GM13976 (cell line): ENCODE measurements at regions not wholly inside any gene's neighbourhood (a gene's known extent, or its start where the extent isn't known, plus 50 kb on each side); places are given as distances from the start of the nearest gene placed in this dataset.

Source experiments
- DNase-seq: peaks from one replicate; pipeline ENCODE4 v3.0.0; 2012; ENCODE audit warnings: low spot score
- in situ Hi-C: fragments of 300-500 bp; cut with MboI; formaldehyde crosslinking; loops from one replicate; pipeline ENCODE4 v1.12.0; 2022; ENCODE audit warnings: low sequenced_read_pairs, mixed read lengths, inconsistent platforms; ENCODE audit not compliant: unreplicated experiment
- TF ChIP-seq, protein P1 (sequence below): IDR thresholded peaks from 2 replicates; pipeline ENCODE4 v1.5.1; 2012; ENCODE audit warnings: borderline replicate concordance, mild to moderate bottlenecking; ENCODE audit not compliant: insufficient read depth; ENCODE audit errors: extremely low read depth, missing control alignments, control extremely low read depth

GRCh38 chr5:23223846-23224245, 283.6 kb upstream of the PRDM9 start:
- no peak for DNase-seq
- TF ChIP-seq, protein P1, sequence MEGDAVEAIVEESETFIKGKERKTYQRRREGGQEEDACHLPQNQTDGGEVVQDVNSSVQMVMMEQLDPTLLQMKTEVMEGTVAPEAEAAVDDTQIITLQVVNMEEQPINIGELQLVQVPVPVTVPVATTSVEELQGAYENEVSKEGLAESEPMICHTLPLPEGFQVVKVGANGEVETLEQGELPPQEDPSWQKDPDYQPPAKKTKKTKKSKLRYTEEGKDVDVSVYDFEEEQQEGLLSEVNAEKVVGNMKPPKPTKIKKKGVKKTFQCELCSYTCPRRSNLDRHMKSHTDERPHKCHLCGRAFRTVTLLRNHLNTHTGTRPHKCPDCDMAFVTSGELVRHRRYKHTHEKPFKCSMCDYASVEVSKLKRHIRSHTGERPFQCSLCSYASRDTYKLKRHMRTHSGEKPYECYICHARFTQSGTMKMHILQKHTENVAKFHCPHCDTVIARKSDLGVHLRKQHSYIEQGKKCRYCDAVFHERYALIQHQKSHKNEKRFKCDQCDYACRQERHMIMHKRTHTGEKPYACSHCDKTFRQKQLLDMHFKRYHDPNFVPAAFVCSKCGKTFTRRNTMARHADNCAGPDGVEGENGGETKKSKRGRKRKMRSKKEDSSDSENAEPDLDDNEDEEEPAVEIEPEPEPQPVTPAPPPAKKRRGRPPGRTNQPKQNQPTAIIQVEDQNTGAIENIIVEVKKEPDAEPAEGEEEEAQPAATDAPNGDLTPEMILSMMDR: no peak
- in situ Hi-C loops: no loop called here

GRCh38 chr5:23221831-23222230, 285.6 kb upstream of the PRDM9 start:
- no peak for DNase-seq
- TF ChIP-seq, protein P1: no peak
- in situ Hi-C loops: no loop called here

DNA sequence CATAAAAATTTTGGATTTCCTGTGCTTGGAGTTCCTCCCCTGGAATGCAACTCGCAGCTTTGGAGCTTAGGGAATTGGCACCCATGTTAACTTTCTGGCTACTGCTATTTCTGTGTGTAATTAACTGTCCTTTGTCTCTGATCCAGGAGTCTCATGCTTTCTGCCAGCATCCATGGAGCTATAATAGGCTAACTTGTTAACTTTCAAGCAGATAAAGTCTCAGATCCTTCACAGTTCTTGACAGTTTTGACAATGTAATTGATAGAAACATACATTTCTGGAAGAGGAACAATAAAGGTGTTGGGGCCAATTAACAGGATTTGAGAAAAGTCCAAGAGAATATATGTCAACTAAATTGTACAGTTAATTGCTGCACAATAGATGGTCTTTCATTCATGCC, 290.2 kb upstream of the PRDM9 start:
- in situ Hi-C loops: no loop called here
- DNase-seq: no peak
- TF ChIP-seq, protein P1: no peak

GRCh38 chr5:23216345-23216744, 291.1 kb upstream of the PRDM9 start:
- no peak for DNase-seq
- TF ChIP-seq, protein P1: no peak

DNA sequence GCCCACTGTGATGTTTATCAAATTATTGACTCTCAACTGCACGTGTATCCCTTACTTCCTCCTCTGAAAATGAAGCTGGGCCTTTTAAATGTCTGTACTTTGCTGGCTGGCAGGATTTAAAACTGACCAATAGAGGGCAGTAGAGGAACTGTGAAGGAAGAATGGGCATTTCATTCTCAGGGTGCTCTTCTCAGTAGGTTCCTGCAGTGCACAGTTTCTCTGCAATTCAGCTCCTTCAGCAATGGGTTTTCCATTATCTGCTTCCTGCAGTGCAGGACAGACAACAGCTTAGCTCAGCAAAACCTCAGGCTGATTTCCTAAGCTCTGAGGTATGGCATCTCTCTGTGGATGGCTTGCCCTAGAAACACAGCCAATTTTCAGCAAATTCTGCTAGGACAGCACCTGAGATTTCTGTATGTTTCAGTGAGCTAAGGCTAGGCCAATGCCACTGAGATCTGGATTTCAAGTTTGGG, 298.4 kb upstream of the PRDM9 start:
- DNase-seq: peak; percentile 56
- in situ Hi-C loops: no loop called here
- TF ChIP-seq, protein P1: peak; percentile 67

More at GRCh38 chr5:23216345-23216744, 291.1 kb upstream of the PRDM9 start:
- in situ Hi-C loops: no loop called here

- TF ChIP-seq, protein P1: no peak
- in situ Hi-C loops: no loop called here
- DNase-seq: no peak
Observed at GRCh38 chr5:23204111-23204510, 303.3 kb upstream of the PRDM9 start.

GRCh38 chr5:23169660-23170416, 316.7 kb upstream of the CDH12 start:
- TF ChIP-seq, protein P1: no peak
- in situ Hi-C loops: no loop called here
- no peak for DNase-seq
